Thoracic aorta (tissue), 2 donors: ENCODE measurements at regions not wholly inside any gene's neighbourhood (a gene's known extent, or its start where the extent isn't known, plus 50 kb on each side); places are given as distances from the start of the nearest gene placed in this dataset.

Experiments
- ATAC-seq: fragments of 150-250 bp; one replicate; pipeline ENCODE4 v1.8.0; 2017; ENCODE audit warnings: low read depth; ENCODE audit not compliant: insufficient number of reproducible peaks, low FRiP score
- DNase-seq: peaks from one replicate; pipeline ENCODE4 v3.0.0-alpha.2; 2020; ENCODE audit warnings: low spot score
- H3K27ac ChIP-seq, 2 donors: fragments of 200-600 bp; sonication (generic); 1 replicate in 1 of 2; 2 replicates in 1 of 2; pipeline ENCODE4 v1.5.1; 2016; ENCODE audit warnings: mild to moderate bottlenecking in 2 of 2, moderate library complexity in 2 of 2
- H3K27me3 ChIP-seq: fragments of 200-600 bp; sonication (generic); replicated peaks from 2 replicates; pipeline ENCODE4 v1.6.0; 2016; ENCODE audit warnings: mild to moderate bottlenecking; ENCODE audit not compliant: insufficient read depth
- H3K36me3 ChIP-seq: fragments of 200-600 bp; sonication (generic); one replicate; pipeline ENCODE4 v1.5.1; 2016
- H3K4me1 ChIP-seq, 2 donors: fragments of 200-600 bp; sonication (generic); 1 replicate in 1 of 2; 2 replicates in 1 of 2; pipeline versions ENCODE4 v1.5.1 to v1.6.0; 2016; ENCODE audit warnings: low read depth in 2 of 2, mild to moderate bottlenecking in 1 of 2; ENCODE audit not compliant: control insufficient read depth in 1 of 2
- H3K4me3 ChIP-seq: fragments of 200-600 bp; sonication (generic); 2 replicates; pipeline ENCODE4 v1.5.1; 2016; ENCODE audit warnings: mild to moderate bottlenecking
- H3K9me3 ChIP-seq: fragments of 200-600 bp; sonication (generic); 2 replicates; pipeline ENCODE4 v1.5.1; 2016
- CTCF ChIP-seq: fragments of 200-600 bp; sonication (generic); IDR thresholded peaks from one replicate; pipeline ENCODE4 v1.5.1; 2019; ENCODE audit warnings: antibody characterized with exemption

- Histone ChIP-seq H3K4me1 (no peaks in the 10 kb centered on the region), H3K36me3 (no peaks in the 10 kb centered on the region), H3K27ac (no peak overlapping the region), H3K4me3 (no peak overlapping the region), H3K27me3 (no peaks in the 10 kb centered on the region), H3K9me3 (no peaks in the 10 kb centered on the region)
- ATAC-seq, result no peak
- no peak for TF ChIP-seq CTCF
- no peak for DNase-seq
Observed at GRCh38 chr1:177739780-177740179, 230.1 kb downstream of the SEC16B start.

- Histone ChIP-seq H3K27ac (no peak overlapping the region), H3K27me3 (no peaks in the 10 kb centered on the region), H3K4me1 (no peaks in the 10 kb centered on the region), H3K36me3 (no peaks in the 10 kb centered on the region), H3K9me3 (no peaks in the 10 kb centered on the region), H3K4me3 (no peak overlapping the region)
- DNase-seq, result no peak
- ATAC-seq, result no peak
- no peak for TF ChIP-seq CTCF
Observed at GRCh38 chr1:177737456-177737855, 232.4 kb downstream of the SEC16B start.

GRCh38 chr1:177732178-177732577 is 237.7 kb downstream of the SEC16B start:
- Histone ChIP-seq H3K4me1 (no peaks in the 10 kb centered on the region), H3K4me3 (no peak overlapping the region), H3K36me3 (no peaks in the 10 kb centered on the region), H3K9me3 (no peaks in the 10 kb centered on the region), H3K27ac (no peak overlapping the region), H3K27me3 (no peaks in the 10 kb centered on the region)
- ATAC-seq (no peak), DNase-seq (no peak)
- no peak for TF ChIP-seq CTCF

GRCh38 chr1:177729646-177730045 is 240.2 kb downstream of the SEC16B start:
- Histone ChIP-seq H3K4me1 (no peaks in the 10 kb centered on the region), H3K27me3 (no peaks in the 10 kb centered on the region), H3K4me3 (no peak overlapping the region), H3K27ac (no peak overlapping the region), H3K36me3 (no peaks in the 10 kb centered on the region), H3K9me3 (no peaks in the 10 kb centered on the region)
- ATAC-seq, result no peak
- no peak for DNase-seq
- TF ChIP-seq CTCF, result no peak

- no peak for ATAC-seq
- H3K36me3 ChIP-seq, result no peaks in the 10 kb centered on the region
- no peak for TF ChIP-seq CTCF
Observed at GRCh38 chr1:177723533-177723932, 246.3 kb downstream of the SEC16B start.

More at GRCh38 chr1:177723533-177723932, 246.3 kb downstream of the SEC16B start:
- peaks cover 16% of the 10 kb centered on the region for H3K9me3 ChIP-seq
- DNase-seq, result no peak
- H3K27ac ChIP-seq, result no peak overlapping the region
- H3K4me3 ChIP-seq, result no peak overlapping the region
- H3K27me3 ChIP-seq, result no peaks in the 10 kb centered on the region
- no peaks in the 10 kb centered on the region for H3K4me1 ChIP-seq
